ENCODE measurements at regions not wholly inside any gene's neighbourhood (a gene's known extent, or its start where the extent isn't known, plus 50 kb on each side); places are given as distances from the start of the nearest gene placed in this dataset.

GRCh38 chr18:2002151-2002550 lies 569.2 kb downstream of the METTL4 start:
- Mint-ChIP-seq H3K27ac (no peak overlapping the region), H3K27me3 (ENCODE audit: low read depth) (peaks cover 8% of the 10 kb centered on the region), H3K36me3 (ENCODE audit: insufficient read depth in 2 of 2) (no peaks in the 10 kb centered on the region), H3K4me1 (ENCODE audit: low read depth) (no peaks in the 10 kb centered on the region), H3K4me3 (no peak overlapping the region), H3K9me3 (no peaks in the 10 kb centered on the region)
- DNase-seq (no peak), ATAC-seq (replicated peaks in 1 of 2) (no peak)

- no peak overlapping the region for H3K4me3 Mint-ChIP-seq
- DNase-seq (no peak), ATAC-seq (replicated peaks in 1 of 2) (no peak)
- no peaks in the 10 kb centered on the region for H3K36me3 Mint-ChIP-seq (ENCODE audit: insufficient read depth in 2 of 2)
- no peaks in the 10 kb centered on the region for H3K4me1 Mint-ChIP-seq (ENCODE audit: low read depth)
- no peak overlapping the region for H3K27ac Mint-ChIP-seq
- H3K9me3 Mint-ChIP-seq, result no peaks in the 10 kb centered on the region
- H3K27me3 Mint-ChIP-seq (ENCODE audit: low read depth), result peaks cover 8% of the 10 kb centered on the region
These were observed 568.7 kb downstream of the METTL4 start for GRCh38 chr18:2002604-2003003.

GRCh38 chr18:2009942-2010697 lies 561.2 kb downstream of the METTL4 start:
- Mint-ChIP-seq H3K36me3 (ENCODE audit: insufficient read depth in 2 of 2) (no peaks in the 10 kb centered on the region), H3K27ac (no peak overlapping the region), H3K4me1 (ENCODE audit: low read depth) (no peaks in the 10 kb centered on the region), H3K27me3 (ENCODE audit: low read depth) (no peaks in the 10 kb centered on the region), H3K4me3 (no peak overlapping the region), H3K9me3 (no peaks in the 10 kb centered on the region)
- DNase-seq (no peak), ATAC-seq (replicated peaks in 1 of 2) (no peak)

- no peaks in the 10 kb centered on the region for H3K27me3 Mint-ChIP-seq (ENCODE audit: low read depth)
- H3K36me3 Mint-ChIP-seq (ENCODE audit: insufficient read depth in 2 of 2), result no peaks in the 10 kb centered on the region
- no peak overlapping the region for H3K27ac Mint-ChIP-seq
- peaks cover 5% of the 10 kb centered on the region for H3K4me1 Mint-ChIP-seq (ENCODE audit: low read depth)
- no peak for ATAC-seq (replicated peaks in 1 of 2)
- DNase-seq, result no peak
- no peaks in the 10 kb centered on the region for H3K9me3 Mint-ChIP-seq
- H3K4me3 Mint-ChIP-seq, result no peak overlapping the region
These were observed 544.3 kb downstream of the METTL4 start for GRCh38 chr18:2027016-2027415.

GRCh38 chr18:2027756-2028155 lies 543.5 kb downstream of the METTL4 start:
- ATAC-seq (replicated peaks in 1 of 2), result no peak
- H3K4me3 Mint-ChIP-seq, result no peak overlapping the region
- H3K9me3 Mint-ChIP-seq, result no peaks in the 10 kb centered on the region

GRCh38 chr18:2028986-2029385 lies 542.3 kb downstream of the METTL4 start:
- DNase-seq, result no peak
- Mint-ChIP-seq H3K27ac (no peak overlapping the region), H3K27me3 (ENCODE audit: low read depth) (no peaks in the 10 kb centered on the region), H3K9me3 (no peaks in the 10 kb centered on the region), H3K4me1 (ENCODE audit: low read depth) (peaks cover 5% of the 10 kb centered on the region), H3K4me3 (no peak overlapping the region), H3K36me3 (ENCODE audit: insufficient read depth in 2 of 2) (no peaks in the 10 kb centered on the region)
- no peak for ATAC-seq (replicated peaks in 1 of 2)

More at GRCh38 chr18:2027756-2028155, 543.5 kb downstream of the METTL4 start:
- Mint-ChIP-seq H3K4me1 (ENCODE audit: low read depth) (peaks cover 5% of the 10 kb centered on the region), H3K36me3 (ENCODE audit: insufficient read depth in 2 of 2) (no peaks in the 10 kb centered on the region), H3K27ac (no peak overlapping the region), H3K27me3 (ENCODE audit: low read depth) (no peaks in the 10 kb centered on the region)
- DNase-seq, result no peak

GRCh38 chr18:2030647-2031046 lies 540.7 kb downstream of the METTL4 start:
- H3K4me1 Mint-ChIP-seq (ENCODE audit: low read depth), result peaks cover 5% of the 10 kb centered on the region
- H3K27me3 Mint-ChIP-seq (ENCODE audit: low read depth), result no peaks in the 10 kb centered on the region
- no peaks in the 10 kb centered on the region for H3K9me3 Mint-ChIP-seq
- no peak overlapping the region for H3K27ac Mint-ChIP-seq
- H3K4me3 Mint-ChIP-seq, result no peak overlapping the region
- ATAC-seq (replicated peaks in 1 of 2), result no peak
- no peak for DNase-seq
- no peaks in the 10 kb centered on the region for H3K36me3 Mint-ChIP-seq (ENCODE audit: insufficient read depth in 2 of 2)

- Mint-ChIP-seq H3K27me3 (ENCODE audit: low read depth) (no peaks in the 10 kb centered on the region), H3K27ac (no peak overlapping the region), H3K4me3 (no peak overlapping the region), H3K36me3 (ENCODE audit: insufficient read depth in 2 of 2) (no peaks in the 10 kb centered on the region), H3K9me3 (no peaks in the 10 kb centered on the region), H3K4me1 (ENCODE audit: low read depth) (peaks cover 11% of the 10 kb centered on the region)
- ATAC-seq (replicated peaks in 1 of 2) (no peak), DNase-seq (no peak)
These were observed 539.3 kb downstream of the METTL4 start for GRCh38 chr18:2032036-2032435.

GRCh38 chr18:2035056-2035455 lies 536.2 kb downstream of the METTL4 start:
- no peak overlapping the region for H3K4me3 Mint-ChIP-seq
- H3K9me3 Mint-ChIP-seq, result no peaks in the 10 kb centered on the region
- ATAC-seq (replicated peaks in 1 of 2) (no peak), DNase-seq (no peak)
- no peaks in the 10 kb centered on the region for H3K36me3 Mint-ChIP-seq (ENCODE audit: insufficient read depth in 2 of 2)
- no peaks in the 10 kb centered on the region for H3K27me3 Mint-ChIP-seq (ENCODE audit: low read depth)
- peaks cover 11% of the 10 kb centered on the region for H3K4me1 Mint-ChIP-seq (ENCODE audit: low read depth)
- no peak overlapping the region for H3K27ac Mint-ChIP-seq

GRCh38 chr18:2036086-2036485 lies 535.2 kb downstream of the METTL4 start:
- H3K27me3 Mint-ChIP-seq (ENCODE audit: low read depth), result no peaks in the 10 kb centered on the region
- ATAC-seq (replicated peaks in 1 of 2), result no peak

GRCh38 chr18:2040279-2040678 lies 531.0 kb downstream of the METTL4 start:
- peaks cover 0 to 2% of the 10 kb centered on the region in 2 donors for H3K9me3 Mint-ChIP-seq
- no peak overlapping the region for H3K27ac Mint-ChIP-seq
- H3K4me3 Mint-ChIP-seq, result no peak overlapping the region
- ATAC-seq (replicated peaks in 1 of 2), result no peak
- no peaks in the 10 kb centered on the region for H3K27me3 Mint-ChIP-seq (ENCODE audit: low read depth)
- H3K36me3 Mint-ChIP-seq (ENCODE audit: insufficient read depth in 2 of 2), result no peaks in the 10 kb centered on the region
- DNase-seq, result no peak
- peaks cover 6% of the 10 kb centered on the region for H3K4me1 Mint-ChIP-seq (ENCODE audit: low read depth)

More at GRCh38 chr18:2036086-2036485, 535.2 kb downstream of the METTL4 start:
- Mint-ChIP-seq H3K36me3 (ENCODE audit: insufficient read depth in 2 of 2) (no peaks in the 10 kb centered on the region), H3K4me3 (no peak overlapping the region), H3K27ac (no peak overlapping the region), H3K4me1 (ENCODE audit: low read depth) (peaks cover 6% of the 10 kb centered on the region), H3K9me3 (peaks cover 0 to 2% of the 10 kb centered on the region in 2 donors)
- DNase-seq, result no peak

- Mint-ChIP-seq H3K27ac (no peak overlapping the region), H3K4me3 (no peak overlapping the region), H3K4me1 (ENCODE audit: low read depth) (peaks cover 7% of the 10 kb centered on the region), H3K9me3 (peaks cover 0 to 3% of the 10 kb centered on the region in 2 donors), H3K27me3 (ENCODE audit: low read depth) (no peaks in the 10 kb centered on the region), H3K36me3 (ENCODE audit: insufficient read depth in 2 of 2) (no peaks in the 10 kb centered on the region)
- DNase-seq (no peak), ATAC-seq (replicated peaks in 1 of 2) (no peak)
These were observed 521.3 kb downstream of the METTL4 start for GRCh38 chr18:2049986-2050385.

GRCh38 chr18:2050702-2051201 lies 520.6 kb downstream of the METTL4 start:
- DNase-seq, result no peak
- no peaks in the 10 kb centered on the region for H3K9me3 Mint-ChIP-seq
- no peak overlapping the region for H3K27ac Mint-ChIP-seq
- H3K27me3 Mint-ChIP-seq (ENCODE audit: low read depth), result no peaks in the 10 kb centered on the region
- H3K36me3 Mint-ChIP-seq (ENCODE audit: insufficient read depth in 2 of 2), result no peaks in the 10 kb centered on the region
- no peak overlapping the region for H3K4me3 Mint-ChIP-seq
- peak; percentile 38 to 39 for ATAC-seq (replicated peaks in 1 of 2)
- H3K4me1 Mint-ChIP-seq (ENCODE audit: low read depth), result peaks cover 7% of the 10 kb centered on the region
